ENCODE measurements at regions not wholly inside any gene's neighbourhood (a gene's known extent, or its start where the extent isn't known, plus 50 kb on each side); places are given as distances from the start of the nearest gene placed in this dataset.

GRCh38 chr1:157227700-157228099 lies 89.5 kb upstream of the ETV3 start:
- no peak for TF ChIP-seq CTCF (IDR thresholded peaks at IDR 0.05)
- TF ChIP-seq POLR2A (IDR thresholded peaks at IDR 0.05) = no peak

All from testis (tissue), 2 donors.